Ishikawa (cell line): ENCODE measurements at regions not wholly inside any gene's neighbourhood (a gene's known extent, or its start where the extent isn't known, plus 50 kb on each side); places are given as distances from the start of the nearest gene placed in this dataset.

Experiments
- CEBPB ChIP-seq: IDR thresholded peaks from 2 replicates; pipeline ENCODE4 v1.6.1; 2012
- EGR1 ChIP-seq: IDR thresholded peaks from 2 replicates; pipeline ENCODE4 v1.6.1; 2012
- FOXM1 ChIP-seq: IDR thresholded peaks from 2 replicates; pipeline ENCODE4 v1.6.1; 2012; ENCODE audit warnings: low read depth, borderline replicate concordance
- REST ChIP-seq: IDR thresholded peaks from 2 replicates; pipeline ENCODE4 v1.6.1; 2012; ENCODE audit warnings: low read depth, mild to moderate bottlenecking
- TAF1 ChIP-seq: IDR thresholded peaks from 2 replicates; pipeline ENCODE4 v1.6.1; 2012; ENCODE audit warnings: low read depth, mild to moderate bottlenecking
- TCF12 ChIP-seq: IDR thresholded peaks from 2 replicates; pipeline ENCODE4 v1.6.1; 2012; ENCODE audit warnings: low read depth
- YY1 ChIP-seq: IDR thresholded peaks from 2 replicates; pipeline ENCODE4 v1.6.1; 2012; ENCODE audit warnings: low read depth
- ZBTB7A ChIP-seq: IDR thresholded peaks from 2 replicates; pipeline ENCODE4 v1.6.1; 2012; ENCODE audit warnings: low read depth
- TF ChIP-seq, protein P1 (sequence below): IDR thresholded peaks from 2 replicates; pipeline ENCODE4 v1.6.1; 2012

DNA sequence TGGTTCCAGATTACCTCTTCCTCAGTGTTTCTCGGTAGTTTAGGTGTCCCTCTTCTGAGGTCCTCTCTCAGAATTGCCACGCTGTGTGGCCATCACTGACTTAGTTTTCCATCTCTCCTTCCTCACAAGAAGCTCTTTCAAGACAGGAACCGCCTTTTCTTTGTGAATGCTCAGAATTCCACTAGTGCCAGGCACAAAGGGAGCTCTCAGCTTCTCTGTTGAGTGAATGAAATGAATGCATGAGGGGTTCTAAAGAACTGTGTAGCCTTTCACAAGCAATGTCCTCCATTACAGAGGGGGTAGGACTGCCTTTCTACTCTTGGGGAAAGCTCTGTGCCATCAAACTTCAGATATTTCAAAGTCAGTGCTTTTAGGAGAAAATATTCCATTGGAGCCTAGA is 546.8 kb downstream of the RWDD3 start:
- TF ChIP-seq, protein P1, sequence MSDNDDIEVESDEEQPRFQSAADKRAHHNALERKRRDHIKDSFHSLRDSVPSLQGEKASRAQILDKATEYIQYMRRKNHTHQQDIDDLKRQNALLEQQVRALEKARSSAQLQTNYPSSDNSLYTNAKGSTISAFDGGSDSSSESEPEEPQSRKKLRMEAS = no peak
- no peak for TF ChIP-seq CEBPB
- TF ChIP-seq REST = no peak
- no peak for TF ChIP-seq TCF12
- no peak for TF ChIP-seq TAF1
- no peak for TF ChIP-seq EGR1
- no peak for TF ChIP-seq YY1
- no peak for TF ChIP-seq ZBTB7A
- TF ChIP-seq FOXM1 = no peak
